GM12873 (cell line): ENCODE measurements at regions not wholly inside any gene's neighbourhood (a gene's known extent, or its start where the extent isn't known, plus 50 kb on each side); places are given as distances from the start of the nearest gene placed in this dataset.

Experiments used
- TF ChIP-seq, protein P1 (sequence below): IDR thresholded peaks from 2 replicates; pipeline ENCODE4 v1.5.1; 2012; ENCODE audit warnings: low read depth, mild to moderate bottlenecking, moderate library complexity, low read length, control low read depth; ENCODE audit not compliant: insufficient read depth; ENCODE audit errors: missing control alignments

DNA sequence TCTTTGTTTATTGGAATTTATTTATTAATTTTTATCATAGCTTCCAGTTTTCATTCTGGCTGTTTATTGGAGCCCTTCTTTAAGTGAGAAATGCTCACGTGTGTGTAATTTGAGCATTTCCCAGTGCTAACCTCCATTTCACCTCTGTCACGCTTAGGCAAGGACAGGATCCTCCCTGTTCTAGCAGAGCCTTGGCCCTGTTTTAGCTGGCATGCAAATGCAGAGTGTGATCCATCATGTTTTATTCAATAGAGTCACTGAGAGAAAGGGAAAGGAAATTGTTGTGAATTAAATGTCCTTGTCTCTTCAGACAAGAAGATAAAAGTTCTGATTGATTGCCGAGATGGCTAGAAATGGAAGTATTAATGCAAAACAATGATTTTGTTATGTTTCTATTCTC lies 137.3 kb upstream of the ACO1 start:
- TF ChIP-seq, protein P1, sequence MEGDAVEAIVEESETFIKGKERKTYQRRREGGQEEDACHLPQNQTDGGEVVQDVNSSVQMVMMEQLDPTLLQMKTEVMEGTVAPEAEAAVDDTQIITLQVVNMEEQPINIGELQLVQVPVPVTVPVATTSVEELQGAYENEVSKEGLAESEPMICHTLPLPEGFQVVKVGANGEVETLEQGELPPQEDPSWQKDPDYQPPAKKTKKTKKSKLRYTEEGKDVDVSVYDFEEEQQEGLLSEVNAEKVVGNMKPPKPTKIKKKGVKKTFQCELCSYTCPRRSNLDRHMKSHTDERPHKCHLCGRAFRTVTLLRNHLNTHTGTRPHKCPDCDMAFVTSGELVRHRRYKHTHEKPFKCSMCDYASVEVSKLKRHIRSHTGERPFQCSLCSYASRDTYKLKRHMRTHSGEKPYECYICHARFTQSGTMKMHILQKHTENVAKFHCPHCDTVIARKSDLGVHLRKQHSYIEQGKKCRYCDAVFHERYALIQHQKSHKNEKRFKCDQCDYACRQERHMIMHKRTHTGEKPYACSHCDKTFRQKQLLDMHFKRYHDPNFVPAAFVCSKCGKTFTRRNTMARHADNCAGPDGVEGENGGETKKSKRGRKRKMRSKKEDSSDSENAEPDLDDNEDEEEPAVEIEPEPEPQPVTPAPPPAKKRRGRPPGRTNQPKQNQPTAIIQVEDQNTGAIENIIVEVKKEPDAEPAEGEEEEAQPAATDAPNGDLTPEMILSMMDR = no peak

DNA sequence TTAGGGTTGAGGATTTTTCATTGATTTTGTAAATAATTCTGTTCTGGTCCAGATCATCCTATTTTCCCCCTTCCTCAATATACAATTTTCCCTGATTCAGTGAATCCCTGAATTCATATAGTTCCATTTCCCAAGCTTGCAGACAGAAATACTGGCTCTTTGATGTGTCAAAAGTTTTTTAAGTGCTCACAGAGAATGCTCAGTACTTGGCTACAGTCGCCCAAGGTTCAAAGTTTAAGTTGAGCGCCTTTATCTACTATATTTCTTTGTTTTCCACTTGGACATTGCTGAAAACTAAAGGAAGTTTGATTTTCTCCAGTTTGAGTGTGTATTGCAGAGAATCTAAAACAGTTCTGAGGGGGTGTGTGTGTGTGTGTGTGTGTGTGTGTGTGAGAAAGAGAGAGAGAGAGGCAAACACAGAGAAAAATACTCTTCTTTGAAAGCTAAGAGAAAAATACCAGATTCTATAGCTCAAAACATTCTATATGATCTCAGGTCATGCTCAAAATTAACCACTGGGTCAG lies 136.2 kb upstream of the ACO1 start:
- TF ChIP-seq, protein P1 = no peak

DNA sequence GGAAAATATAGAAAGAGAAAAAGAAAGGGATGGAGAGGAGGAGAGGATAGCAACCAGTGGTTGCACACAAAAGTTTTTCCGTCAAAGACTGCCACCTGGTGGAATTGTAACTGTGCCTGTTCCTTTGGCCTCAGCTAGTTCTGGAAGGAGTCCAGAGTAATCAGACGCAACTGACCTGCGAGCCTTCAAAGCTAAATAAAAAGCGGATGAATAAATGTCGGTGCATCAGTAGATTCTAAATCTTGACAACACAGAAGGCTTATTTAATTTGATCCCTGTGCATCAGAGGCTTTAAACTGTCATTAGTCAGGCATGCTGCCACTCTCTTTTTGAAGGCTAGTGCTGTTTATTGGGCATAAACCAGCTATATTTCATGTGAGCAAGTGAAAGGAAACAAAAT lies 132.9 kb upstream of the ACO1 start:
- TF ChIP-seq, protein P1 = peak; percentile 80

DNA sequence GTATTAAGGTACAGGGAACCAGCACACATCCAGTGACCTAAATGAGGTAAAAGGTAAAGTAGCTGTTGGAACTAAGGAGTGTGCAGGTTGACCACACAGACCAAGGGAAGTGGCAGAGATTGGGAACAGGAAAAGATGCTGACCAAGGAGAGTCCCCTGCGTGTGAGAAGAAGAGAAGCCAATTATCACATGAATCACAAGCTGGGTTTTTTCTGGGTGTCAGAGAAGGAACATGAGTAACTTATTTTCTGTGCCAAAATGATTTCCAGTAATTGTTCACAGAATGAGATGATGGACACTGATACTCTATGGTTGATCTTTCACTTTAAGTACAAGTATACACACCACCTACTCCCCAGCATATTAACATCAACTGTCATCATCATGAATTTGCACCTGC lies 130.7 kb upstream of the ACO1 start:
- TF ChIP-seq, protein P1 = no peak

DNA sequence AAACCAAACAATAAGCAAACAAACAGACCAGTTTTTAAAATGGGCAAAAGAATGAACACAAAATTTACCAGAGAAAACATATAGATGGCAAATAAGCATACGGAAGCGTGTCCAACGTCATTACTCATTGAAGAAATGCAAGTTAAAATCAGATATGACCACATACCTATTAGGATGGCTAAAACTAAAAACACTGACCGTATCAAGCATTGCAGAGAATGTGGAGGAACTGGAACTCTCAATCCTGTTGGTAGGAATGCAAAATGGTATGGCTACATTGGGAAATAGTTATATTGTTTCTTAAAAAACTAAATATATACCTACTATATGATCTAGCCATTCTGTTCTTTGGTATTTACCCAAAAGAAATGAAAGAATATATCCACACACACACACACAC lies 129.4 kb upstream of the ACO1 start:
- TF ChIP-seq, protein P1 = no peak

DNA sequence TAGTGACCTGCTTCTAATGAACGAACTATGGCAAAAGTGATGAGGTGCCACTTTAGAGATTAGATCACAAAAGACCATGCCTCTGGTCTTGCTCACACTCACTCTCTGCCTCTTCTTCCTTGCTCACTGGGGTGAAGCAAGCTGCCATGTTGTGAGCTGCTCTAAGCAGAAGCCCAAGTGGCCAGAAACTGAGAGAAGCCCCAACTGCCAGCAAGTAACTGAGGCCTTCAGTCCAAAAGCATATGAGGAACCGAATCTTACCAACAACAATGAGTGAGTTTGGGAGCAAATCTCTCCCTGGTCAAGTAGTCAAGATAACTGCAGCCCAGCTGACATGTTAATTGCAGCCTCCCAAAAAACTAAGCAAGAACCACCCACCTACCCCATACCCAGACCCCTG lies 126.0 kb upstream of the ACO1 start:
- TF ChIP-seq, protein P1 = no peak

DNA sequence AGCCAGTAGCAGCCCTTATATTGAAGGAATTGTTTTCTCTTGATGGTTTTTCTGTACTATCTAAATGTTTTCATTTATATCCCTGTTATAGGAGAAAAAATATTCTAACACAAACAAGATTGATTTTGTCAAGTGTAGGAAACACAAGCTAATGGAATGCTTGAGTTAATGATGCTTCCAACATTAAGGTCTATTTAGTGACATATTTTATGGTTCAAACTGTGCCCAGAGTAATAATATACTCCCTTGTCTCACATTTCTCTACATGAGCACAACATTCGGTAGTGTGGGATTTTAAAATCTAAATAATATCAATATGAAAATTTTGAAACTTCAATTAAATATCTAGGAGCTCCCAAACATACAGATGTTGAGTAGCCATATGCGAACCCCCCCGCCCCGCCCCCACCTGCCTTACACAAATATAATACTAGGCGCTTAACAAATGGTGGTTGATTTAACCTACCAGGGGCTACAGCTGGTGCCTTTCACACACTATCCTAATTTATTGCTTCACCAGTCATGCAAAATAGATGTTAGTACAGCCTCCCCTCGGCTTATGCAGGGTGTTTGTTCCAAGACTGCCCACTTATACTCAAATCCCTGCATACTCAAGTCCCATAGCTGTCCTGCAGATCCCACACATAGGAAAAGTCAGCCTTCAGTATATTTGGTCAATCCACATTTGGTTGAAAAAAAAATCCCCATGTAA lies 124.1 kb upstream of the ACO1 start:
- TF ChIP-seq, protein P1 = no peak
